ENCODE measurements at regions not wholly inside any gene's neighbourhood (a gene's known extent, or its start where the extent isn't known, plus 50 kb on each side); places are given as distances from the start of the nearest gene placed in this dataset.

- H3K9me3 ChIP-seq (ENCODE audit: control insufficient read depth, insufficient read depth, low read depth, low read length) = no peaks in the 10 kb centered on the region
- TF ChIP-seq TCF7L2 (IDR thresholded peaks at IDR 0.05; ENCODE audit: low read depth, low read length) = no peak
- TF ChIP-seq POLR2AphosphoS5 (IDR thresholded peaks at IDR 0.05; ENCODE audit: low read depth, low read length) = no peak
- no peaks in the 10 kb centered on the region for H3K4me1 ChIP-seq (ENCODE audit: control insufficient read depth, insufficient read depth, low read length)
- CTCF ChIA-PET = no interaction called here
- POLR2A ChIA-PET = no interaction called here
- H3K4me3 ChIP-seq (ENCODE audit: low read depth in 2 of 2, low read length in 2 of 2) = no peak overlapping the region
- BruUV-seq (replicated peaks) = no TSS peak
- H3K36me3 ChIP-seq (ENCODE audit: control insufficient read depth, insufficient read depth, low read length) = no peaks in the 10 kb centered on the region
- intact Hi-C loops (cut with micrococcal nuclease; ENCODE audit: unreplicated experiment) (no loop called here), in situ Hi-C loops (cut with HindIII; ENCODE audit: low pct_unique_long_range_greater_than_20kb, low sequenced_read_pairs) (no loop called here)
- H3K27me3 ChIP-seq (ENCODE audit: control insufficient read depth, insufficient read depth, low read length) = no peaks in the 10 kb centered on the region; the same call in none of the 2 replicates
- H3K27ac ChIP-seq (ENCODE audit: low read length) = no peak overlapping the region
- ATAC-seq (no peak), DNase-seq (ENCODE audit: low read depth, low spot score) (no peak)
Measured at GRCh38 chr5:68751661-68752060, 342.2 kb upstream of the SLC30A5 start.

- POLR2A ChIA-PET = no interaction called here
- ATAC-seq (no peak), DNase-seq (ENCODE audit: low read depth, low spot score) (no peak)
- no peak overlapping the region for H3K4me3 ChIP-seq (ENCODE audit: low read depth in 2 of 2, low read length in 2 of 2)
- CTCF ChIA-PET = no interaction called here
- H3K27me3 ChIP-seq (ENCODE audit: control insufficient read depth, insufficient read depth, low read length) = no peaks in the 10 kb centered on the region; the same call in 1 of the 2 replicates
- no peaks in the 10 kb centered on the region for H3K9me3 ChIP-seq (ENCODE audit: control insufficient read depth, insufficient read depth, low read depth, low read length)
- no peaks in the 10 kb centered on the region for H3K4me1 ChIP-seq (ENCODE audit: control insufficient read depth, insufficient read depth, low read length)
- in situ Hi-C loops (cut with HindIII; ENCODE audit: low pct_unique_long_range_greater_than_20kb, low sequenced_read_pairs) (no loop called here), intact Hi-C loops (cut with micrococcal nuclease; ENCODE audit: unreplicated experiment) (no loop called here)
- TF ChIP-seq SIN3A (IDR thresholded peaks at IDR 0.05; ENCODE audit: borderline replicate concordance, insufficient read depth, low read depth, low read length) = no peak
- no peak for TF ChIP-seq REST (IDR thresholded peaks at IDR 0.05; ENCODE audit: insufficient read depth in 1 of 2, low read depth in 2 of 2, low read length in 1 of 2)
- no peak for TF ChIP-seq TCF7L2 (IDR thresholded peaks at IDR 0.05; ENCODE audit: low read depth, low read length)
- no peak overlapping the region for H3K27ac ChIP-seq (ENCODE audit: low read length)
- H3K36me3 ChIP-seq (ENCODE audit: control insufficient read depth, insufficient read depth, low read length) = no peaks in the 10 kb centered on the region
- BruUV-seq (replicated peaks) = no TSS peak
Measured at GRCh38 chr5:68754536-68754935, 339.3 kb upstream of the SLC30A5 start.

GRCh38 chr5:68755293-68755692 lies 338.5 kb upstream of the SLC30A5 start:
- CTCF ChIA-PET = no interaction called here
- DNase-seq (ENCODE audit: low read depth, low spot score) = no peak
- Histone ChIP-seq H3K36me3 (ENCODE audit: control insufficient read depth, insufficient read depth, low read length) (no peaks in the 10 kb centered on the region), H3K4me1 (ENCODE audit: control insufficient read depth, insufficient read depth, low read length) (no peaks in the 10 kb centered on the region), H3K4me3 (ENCODE audit: low read depth in 2 of 2, low read length in 2 of 2) (no peak overlapping the region), H3K27ac (ENCODE audit: low read length) (no peak overlapping the region), H3K27me3 (ENCODE audit: control insufficient read depth, insufficient read depth, low read length) (no peaks in the 10 kb centered on the region; the same call in 1 of the 2 replicates), H3K9me3 (ENCODE audit: control insufficient read depth, insufficient read depth, low read depth, low read length) (no peaks in the 10 kb centered on the region)
- in situ Hi-C loops (cut with HindIII; ENCODE audit: low pct_unique_long_range_greater_than_20kb, low sequenced_read_pairs) (no loop called here), intact Hi-C loops (cut with micrococcal nuclease; ENCODE audit: unreplicated experiment) (no loop called here)
- no peak for ATAC-seq
- POLR2A ChIA-PET = no interaction called here
- BruUV-seq (replicated peaks) = no TSS peak
- no peak for TF ChIP-seq TCF7L2 (IDR thresholded peaks at IDR 0.05; ENCODE audit: low read depth, low read length)
- no peak for TF ChIP-seq CTCF (IDR thresholded peaks at IDR 0.05)
- TF ChIP-seq POLR2AphosphoS5 (IDR thresholded peaks at IDR 0.05; ENCODE audit: low read depth, low read length) = no peak
- no peak for TF ChIP-seq SIN3A (IDR thresholded peaks at IDR 0.05; ENCODE audit: borderline replicate concordance, insufficient read depth, low read depth, low read length)
- no peak for TF ChIP-seq REST (IDR thresholded peaks at IDR 0.05; ENCODE audit: insufficient read depth in 1 of 2, low read depth in 2 of 2, low read length in 1 of 2)
